Ovary (tissue), 7 donors: ENCODE measurements at regions not wholly inside any gene's neighbourhood (a gene's known extent, or its start where the extent isn't known, plus 50 kb on each side); places are given as distances from the start of the nearest gene placed in this dataset.

Experiments used
- DNase-seq, 5 donors: peaks; one replicate each; pipeline ENCODE4 v3.0.0-alpha.2; 2019 to 2020
- H3K27ac ChIP-seq, 2 donors: fragments of 200-600 bp; one replicate each; pipeline versions ENCODE4 v1.5.1 to v1.8.0; 2019 to 2022
- H3K27me3 ChIP-seq: fragments of 200-600 bp; one replicate; pipeline ENCODE4 v1.8.0; 2022
- H3K36me3 ChIP-seq: fragments of 200-600 bp; sonication (generic); one replicate; pipeline ENCODE4 v1.5.1; 2019
- H3K4me1 ChIP-seq: one replicate; pipeline ENCODE4 v1.8.1; 2013; ENCODE audit warnings: mild to moderate bottlenecking, moderate library complexity; ENCODE audit not compliant: insufficient read depth
- H3K4me3 ChIP-seq: fragments of 200-600 bp; sonication (generic); one replicate; pipeline ENCODE4 v1.5.1; 2017
- H3K9me3 ChIP-seq, 2 donors: fragments of 200-600 bp in 1 of 2; sonication (generic) in 1 of 2; one replicate each; pipeline versions ENCODE4 v1.5.1 to v1.8.1; 2013 to 2019; ENCODE audit warnings: mild to moderate bottlenecking in 1 of 2, moderate library complexity in 1 of 2
- CTCF ChIP-seq, 3 donors: fragments of 450-650 bp in 2 of 3; fragments of 200-600 bp in 1 of 3; IDR thresholded peaks; one replicate each; pipeline versions ENCODE4 v1.5.1 to v1.8.0; 2016 to 2022; ENCODE audit warnings: antibody characterized with exemption in 3 of 3, mild to moderate bottlenecking in 1 of 3
- EP300 ChIP-seq: sonication (generic); formaldehyde crosslinking; IDR thresholded peaks from one replicate; pipeline ENCODE4 v1.6.1; 2017; ENCODE audit warnings: antibody characterized with exemption
- POLR2A ChIP-seq: fragments of 450-650 bp; IDR thresholded peaks from one replicate; pipeline ENCODE4 v1.6.1; 2017; ENCODE audit warnings: antibody characterized with exemption, mild to moderate bottlenecking, moderate library complexity
- WGBS, 3 donors: extraction: QIAGEN DNeasy Blood & Tissue Kit in 1 of 3; methylation state at CpG; one replicate each; pipeline versions ENCODE4 v1.1.5 to v1.1.7; 2013 to 2017; 5-methylcytosine and 5-hydroxymethylcytosine counted together
- intact Hi-C, 4 donors: fragments of 100-400 bp; cut with DNase I; formaldehyde crosslinking; loops; one replicate each; pipeline versions ENCODE4 v1.11.0 to v1.15.1; 2022 to 2023
- donor health status: DM: no; HTN: no; CAD: no; lungs with moderate emphysema.
- donor health status: DM: no; HTN: no; CAD: no.
- donor health status: Bipolar disorder and iron deficiency.
- donor health status: DM: no; HTN: no; CAD: no.
- donor health status: DM: yes; HTN: yes; CAD: no.

GRCh38 chr1:203926025-203926540 is 64.7 kb downstream of the SNRPE start:
- no peaks in the 10 kb centered on the region for H3K4me1 ChIP-seq
- WGBS, 3 donors = 90 to 91% (median 91%) methylated on average over 6 of the region's 6 CpGs
- H3K27ac ChIP-seq = no peak overlapping the region
- no peak overlapping the region for H3K4me3 ChIP-seq
- no peak for DNase-seq
- no peaks in the 10 kb centered on the region for H3K36me3 ChIP-seq
- intact Hi-C loops = no loop called here
- H3K9me3 ChIP-seq = no peaks in the 10 kb centered on the region
- TF ChIP-seq POLR2A = no peak
- no peak for TF ChIP-seq EP300
- no peak for TF ChIP-seq CTCF (IDR thresholded peaks at IDR 0.05)
- no peaks in the 10 kb centered on the region for H3K27me3 ChIP-seq

GRCh38 chr1:203929741-203930309 is 68.4 kb downstream of the SNRPE start:
- no peaks in the 10 kb centered on the region for H3K36me3 ChIP-seq
- H3K4me1 ChIP-seq = no peaks in the 10 kb centered on the region
- no peak overlapping the region for H3K27ac ChIP-seq
- no peak for TF ChIP-seq CTCF (IDR thresholded peaks at IDR 0.05)
- TF ChIP-seq EP300 = no peak
- TF ChIP-seq POLR2A = no peak
- H3K4me3 ChIP-seq = no peak overlapping the region
- no peaks in the 10 kb centered on the region for H3K9me3 ChIP-seq
- intact Hi-C loops = no loop called here
- 63 to 66% (median 65%) methylated on average over 4 of the region's 4 CpGs for WGBS, 3 donors
- H3K27me3 ChIP-seq = no peaks in the 10 kb centered on the region
- DNase-seq = no peak

- TF ChIP-seq EP300 = no peak
- no peak for TF ChIP-seq POLR2A
- no peak for TF ChIP-seq CTCF (IDR thresholded peaks at IDR 0.05)
- Histone ChIP-seq H3K27me3 (no peaks in the 10 kb centered on the region), H3K27ac (no peak overlapping the region), H3K4me3 (no peak overlapping the region), H3K4me1 (no peaks in the 10 kb centered on the region), H3K9me3 (no peaks in the 10 kb centered on the region), H3K36me3 (no peaks in the 10 kb centered on the region)
- WGBS, 3 donors = 83 to 94% (median 85%) methylated on average over 3 of the region's 3 CpGs
- intact Hi-C loops = no loop called here
- no peak for DNase-seq
These were observed 68.9 kb downstream of the SNRPE start for GRCh38 chr1:203930342-203930741.

- H3K4me1 ChIP-seq = no peaks in the 10 kb centered on the region
- intact Hi-C loops = no loop called here
- TF ChIP-seq POLR2A (no peak), EP300 (no peak), CTCF (IDR thresholded peaks at IDR 0.05) (no peak)
- no peak overlapping the region for H3K27ac ChIP-seq
- no peaks in the 10 kb centered on the region for H3K9me3 ChIP-seq
- H3K36me3 ChIP-seq = no peaks in the 10 kb centered on the region
- no peak overlapping the region for H3K4me3 ChIP-seq
- 84 to 90% (median 88%) methylated on average over 2 of the region's 2 CpGs for WGBS, 3 donors
- no peaks in the 10 kb centered on the region for H3K27me3 ChIP-seq
- no peak for DNase-seq
These were observed 70.6 kb downstream of the SNRPE start for GRCh38 chr1:203931953-203932352.
